IPS-11a (cell line): ENCODE measurements at regions not wholly inside any gene's neighbourhood (a gene's known extent, or its start where the extent isn't known, plus 50 kb on each side); places are given as distances from the start of the nearest gene placed in this dataset.
"Not testable (repeated sequence)": the region's sequence is repeated elsewhere in the genome, so short reads cannot be mapped to it uniquely, and the experiment has no call there.

ENCODE experiments used
- H3K4me3 ChIP-seq: one replicate; pipeline ENCODE4 v1.5.1; 2013; ENCODE audit warnings: low read depth, low read length, control low read depth

DNA sequence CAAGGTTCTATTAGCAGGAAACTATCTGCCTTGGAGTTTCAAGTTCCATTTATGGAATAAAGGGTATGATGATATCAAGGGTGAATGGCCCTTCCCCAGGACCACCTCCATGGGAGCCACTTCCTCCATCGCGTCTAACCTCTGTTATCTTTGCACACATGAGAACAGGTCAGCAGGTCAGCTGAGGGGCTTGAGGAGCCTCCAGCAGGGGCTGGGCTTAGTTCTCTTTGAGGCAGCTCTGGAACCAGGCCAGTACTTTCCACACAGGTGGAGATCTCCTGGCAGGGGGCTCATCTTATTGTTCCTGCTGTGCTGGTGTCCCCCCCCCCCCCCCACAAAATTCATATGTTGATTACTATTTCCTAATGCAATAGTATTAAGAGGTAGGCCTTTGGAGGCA lies 472.2 kb upstream of the ZMIZ1 start:
- H3K4me3 ChIP-seq = no peak overlapping the region

DNA sequence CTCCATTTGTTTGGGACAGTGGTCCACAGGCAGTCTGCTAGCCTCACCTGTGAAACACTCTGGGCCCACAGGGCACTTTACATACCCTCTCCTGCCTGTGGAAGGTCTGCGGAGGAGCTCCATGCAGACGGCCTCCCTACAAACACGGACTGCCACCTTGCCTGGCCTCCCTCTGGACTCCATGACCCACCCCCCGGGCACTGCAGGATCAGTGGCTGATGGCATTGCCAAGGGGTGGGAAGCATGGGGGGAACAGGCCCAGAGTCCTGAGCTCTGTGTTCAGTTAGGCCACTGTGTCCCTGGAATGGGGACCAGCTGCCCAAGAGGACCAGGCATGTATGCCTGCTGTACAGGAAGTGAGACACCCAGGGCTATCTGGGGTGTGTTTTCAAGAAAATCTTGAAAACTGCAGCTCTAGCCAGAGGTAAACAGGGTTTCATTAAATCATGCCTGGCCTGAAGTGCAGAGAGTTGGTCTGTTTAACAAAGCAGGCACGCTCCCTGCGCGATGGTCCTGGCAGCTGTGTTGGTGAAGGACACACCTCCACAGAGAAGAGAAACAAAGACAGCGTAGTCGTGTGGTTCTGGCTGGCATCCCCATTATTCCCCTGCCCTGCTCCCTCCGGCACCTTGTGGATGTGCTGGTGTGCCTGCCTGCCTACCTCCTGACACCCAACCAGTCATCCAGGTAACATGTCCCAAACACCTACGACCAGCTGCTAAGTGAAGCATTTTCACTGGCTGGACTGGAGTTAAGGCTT lies 470.8 kb upstream of the ZMIZ1 start:
- no peak overlapping the region for H3K4me3 ChIP-seq

GRCh38 chr10:78599122-78599853 lies 469.5 kb upstream of the ZMIZ1 start:
- no peak overlapping the region for H3K4me3 ChIP-seq

- H3K4me3 ChIP-seq = no peak overlapping the region
These were observed 468.6 kb upstream of the ZMIZ1 start for GRCh38 chr10:78600121-78600665.

DNA sequence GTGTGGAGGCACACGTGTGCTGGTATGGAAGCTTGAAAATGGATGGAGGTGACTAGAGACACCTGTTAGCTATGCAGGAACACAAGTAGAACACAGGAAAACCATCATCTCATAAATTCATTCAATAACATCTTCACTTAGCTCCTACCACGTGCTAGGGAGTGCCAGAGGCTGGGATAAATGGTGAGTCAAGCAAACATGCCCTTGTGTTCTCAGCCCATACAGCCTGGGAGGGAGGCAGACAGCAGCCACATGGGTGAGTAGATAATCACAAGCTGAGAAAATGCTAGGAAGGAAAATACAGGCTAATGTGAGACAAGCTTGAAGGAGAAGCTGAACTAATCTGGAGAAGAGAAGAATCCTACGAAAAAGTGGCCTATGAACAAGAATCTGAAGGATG lies 468.0 kb upstream of the ZMIZ1 start:
- H3K4me3 ChIP-seq = no peak overlapping the region

DNA sequence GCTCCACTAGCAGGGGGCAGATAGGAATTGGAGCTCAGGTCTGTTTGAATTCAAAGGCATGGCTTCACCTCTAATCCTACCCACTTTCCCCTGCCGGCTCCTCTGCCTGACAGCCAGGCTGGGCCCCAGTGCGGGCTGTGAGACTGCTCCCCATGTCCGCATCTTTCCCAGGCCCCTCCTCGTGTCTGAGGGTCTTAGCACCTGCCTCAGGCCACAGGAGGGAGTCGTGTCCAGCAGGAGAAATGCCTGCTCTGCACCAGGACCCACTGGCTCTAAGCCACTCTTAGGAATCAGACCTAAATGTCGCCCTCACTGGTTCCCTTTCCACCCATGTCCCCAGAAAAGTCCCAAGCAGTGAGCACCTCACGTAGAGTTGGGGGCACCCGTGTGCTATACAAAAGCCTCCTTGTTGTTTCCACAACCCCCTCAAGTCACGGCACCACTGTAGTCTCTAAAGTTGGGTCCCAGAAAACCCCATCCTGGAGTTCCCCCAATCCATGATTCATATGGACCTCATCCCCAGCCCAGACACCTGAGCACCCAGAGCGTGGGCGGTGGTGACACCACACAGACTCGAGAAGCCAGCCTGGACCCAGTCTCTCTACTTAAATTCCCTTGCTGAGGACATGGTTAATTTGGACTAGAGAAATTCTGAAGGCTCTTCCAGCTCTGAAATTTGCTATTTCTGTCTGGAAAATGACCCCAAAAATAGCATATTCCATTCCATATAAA lies 466.4 kb upstream of the ZMIZ1 start:
- no peak overlapping the region for H3K4me3 ChIP-seq

DNA sequence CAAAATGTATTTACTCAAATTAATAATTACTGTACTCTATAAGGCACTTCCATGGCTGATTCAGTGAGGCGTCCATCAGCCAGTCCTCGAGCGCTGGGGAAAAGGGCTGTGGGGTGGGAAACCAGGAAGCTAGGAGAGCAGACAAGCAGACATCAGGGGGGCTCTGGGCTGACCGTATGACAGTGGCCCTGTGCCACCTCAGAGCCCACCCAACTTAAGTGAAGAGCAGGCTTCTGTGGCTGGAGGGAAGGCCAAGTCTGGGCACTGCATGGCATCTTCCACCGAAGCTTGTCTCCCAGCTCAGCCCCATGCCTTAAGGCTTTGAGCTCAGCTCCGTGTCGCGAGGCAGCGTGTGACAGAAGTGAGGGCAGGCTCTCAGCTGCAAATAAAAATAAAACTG lies 464.5 kb upstream of the ZMIZ1 start:
- H3K4me3 ChIP-seq = no peak overlapping the region

DNA sequence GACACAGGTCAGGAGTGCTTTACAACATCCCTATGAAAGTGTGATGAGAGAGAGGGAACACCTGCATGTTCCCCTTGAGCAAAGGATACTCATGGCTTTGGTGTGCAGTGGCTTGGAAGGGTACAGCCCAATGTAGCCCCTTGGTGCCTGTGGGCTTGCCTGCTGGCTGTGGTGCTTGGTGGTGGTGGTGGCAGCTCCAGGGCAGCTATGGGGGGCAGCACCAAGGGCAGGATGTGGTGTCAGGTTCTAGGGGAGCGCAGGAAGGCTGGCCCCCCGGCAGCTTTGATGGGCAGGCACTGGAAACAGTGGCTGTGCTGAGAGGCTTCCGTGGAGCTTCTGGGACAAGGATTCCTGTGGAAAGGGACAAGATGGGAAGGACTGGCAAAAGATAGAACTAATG lies 464.0 kb upstream of the ZMIZ1 start:
- no peak overlapping the region for H3K4me3 ChIP-seq

DNA sequence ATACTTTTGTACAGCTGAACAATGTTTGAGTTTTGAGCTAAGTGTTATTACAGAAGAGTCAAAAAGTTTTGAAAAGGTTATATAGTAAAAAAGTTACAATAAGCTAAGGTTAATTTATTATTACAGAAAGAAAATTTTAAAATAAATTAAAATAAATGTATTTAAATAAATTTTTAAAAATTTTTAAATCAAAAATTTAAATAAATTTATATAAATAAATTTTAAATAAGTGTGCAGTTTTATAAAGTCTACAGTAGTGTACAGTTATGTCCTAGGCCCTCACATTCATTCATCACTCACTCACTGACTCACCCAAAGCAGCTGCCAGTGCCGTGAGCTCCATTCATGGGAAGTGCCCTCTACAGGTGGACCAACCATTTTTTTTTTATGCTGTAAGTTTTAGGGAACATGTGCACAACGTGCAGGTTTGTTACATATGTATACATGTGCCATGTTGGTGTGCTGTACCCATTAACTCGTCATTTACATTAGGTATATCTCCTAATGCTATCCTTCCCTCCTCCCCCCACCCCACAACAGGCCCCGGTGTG lies 462.9 kb upstream of the ZMIZ1 start:
- no peak overlapping the region for H3K4me3 ChIP-seq

- not testable (repeated sequence) for H3K4me3 ChIP-seq
These were observed 462.0 kb upstream of the ZMIZ1 start for GRCh38 chr10:78606766-78607165.

DNA sequence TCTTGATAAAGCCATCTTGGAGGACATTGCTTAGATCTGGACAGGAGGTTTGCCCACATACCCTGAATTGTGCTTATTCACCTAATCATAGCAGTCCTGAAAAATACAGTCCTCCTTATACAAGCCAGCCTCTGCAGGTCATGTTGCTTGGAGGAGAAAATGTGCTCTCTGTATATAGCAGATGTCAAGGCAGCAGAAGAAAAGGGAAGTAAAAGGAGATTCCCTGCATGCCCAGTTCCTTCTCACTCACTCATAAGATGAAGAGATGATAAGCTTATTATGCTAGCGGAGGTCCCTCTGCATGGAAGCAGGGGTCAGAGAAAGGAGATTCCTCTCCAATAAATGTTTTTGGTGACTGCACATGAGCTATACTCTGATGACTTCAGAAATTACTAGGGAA lies 458.8 kb upstream of the ZMIZ1 start:
- H3K4me3 ChIP-seq = no peak overlapping the region

GRCh38 chr10:78613132-78613531 lies 455.6 kb upstream of the ZMIZ1 start:
- no peak overlapping the region for H3K4me3 ChIP-seq

DNA sequence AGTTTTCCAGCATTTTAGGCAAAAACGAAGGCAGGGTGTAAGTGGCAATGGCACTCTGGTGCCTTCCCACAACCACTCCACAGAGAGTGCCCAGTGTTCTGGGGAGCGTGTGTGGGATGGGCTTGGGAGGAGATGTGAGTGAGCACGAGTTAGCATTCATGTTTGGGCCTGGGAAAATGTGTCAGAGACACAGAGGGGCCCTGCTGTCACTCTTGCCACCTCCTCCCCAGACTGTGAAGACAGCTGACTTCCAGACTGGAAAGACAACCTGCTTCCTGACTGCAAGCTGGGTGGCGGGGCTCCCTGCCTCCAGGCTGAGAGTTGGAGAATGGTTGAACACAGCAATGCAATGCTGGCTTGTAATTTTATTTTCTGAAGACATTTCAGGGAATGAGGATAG lies 454.5 kb upstream of the ZMIZ1 start:
- no peak overlapping the region for H3K4me3 ChIP-seq

GRCh38 chr10:78614744-78615143 lies 454.0 kb upstream of the ZMIZ1 start:
- H3K4me3 ChIP-seq = no peak overlapping the region

DNA sequence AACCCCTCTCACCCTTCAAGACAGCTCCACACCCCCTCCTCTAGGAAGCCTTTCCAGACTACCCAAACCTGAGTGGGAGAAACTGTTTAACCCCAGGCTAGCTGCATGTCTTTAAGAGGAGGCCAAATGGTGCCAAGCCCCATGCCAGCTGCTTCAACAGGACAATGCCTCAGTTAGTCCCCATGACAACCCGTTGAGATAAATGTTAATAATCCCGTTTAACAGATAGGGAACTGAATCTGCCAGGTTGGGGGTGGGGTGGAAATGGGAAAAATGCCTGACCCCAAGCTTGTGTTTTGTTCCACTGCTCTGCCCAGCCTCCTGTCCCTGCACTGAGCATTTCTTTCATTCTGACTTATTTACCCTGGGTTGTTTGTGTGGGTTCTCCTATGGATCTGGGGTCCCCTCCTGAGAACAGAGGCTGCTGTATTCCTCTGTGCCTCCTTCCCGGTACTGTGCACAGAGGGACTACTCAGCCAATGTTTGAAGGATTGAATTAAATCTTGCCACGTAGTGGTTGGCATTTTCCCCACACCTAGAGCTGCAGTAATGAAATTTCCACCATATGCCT lies 452.6 kb upstream of the ZMIZ1 start:
- H3K4me3 ChIP-seq = no peak overlapping the region

- no peak overlapping the region for H3K4me3 ChIP-seq
These were observed 451.7 kb upstream of the ZMIZ1 start for GRCh38 chr10:78617115-78617514.

DNA sequence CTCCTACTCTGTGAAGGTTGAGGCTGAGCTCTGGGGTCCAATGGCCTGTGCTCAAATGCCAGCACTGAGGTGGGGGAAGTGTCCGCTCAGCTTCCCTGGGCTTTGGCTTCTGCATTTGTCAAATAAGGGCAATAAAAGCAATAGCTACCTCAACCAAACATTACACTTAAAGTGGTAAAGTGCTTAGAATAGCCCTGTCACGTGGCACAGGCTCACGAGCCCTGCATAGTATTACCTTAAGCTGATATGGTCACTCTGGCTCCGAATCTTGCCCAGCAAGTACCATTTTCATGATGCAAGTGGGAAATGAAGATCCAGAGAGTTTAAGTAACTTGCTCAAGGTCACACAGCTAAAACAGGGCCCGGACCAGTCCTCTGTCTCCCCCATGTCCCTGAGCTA lies 451.1 kb upstream of the ZMIZ1 start:
- H3K4me3 ChIP-seq = no peak overlapping the region

- no peak overlapping the region for H3K4me3 ChIP-seq
These were observed 450.7 kb upstream of the ZMIZ1 start for GRCh38 chr10:78618050-78618449.

DNA sequence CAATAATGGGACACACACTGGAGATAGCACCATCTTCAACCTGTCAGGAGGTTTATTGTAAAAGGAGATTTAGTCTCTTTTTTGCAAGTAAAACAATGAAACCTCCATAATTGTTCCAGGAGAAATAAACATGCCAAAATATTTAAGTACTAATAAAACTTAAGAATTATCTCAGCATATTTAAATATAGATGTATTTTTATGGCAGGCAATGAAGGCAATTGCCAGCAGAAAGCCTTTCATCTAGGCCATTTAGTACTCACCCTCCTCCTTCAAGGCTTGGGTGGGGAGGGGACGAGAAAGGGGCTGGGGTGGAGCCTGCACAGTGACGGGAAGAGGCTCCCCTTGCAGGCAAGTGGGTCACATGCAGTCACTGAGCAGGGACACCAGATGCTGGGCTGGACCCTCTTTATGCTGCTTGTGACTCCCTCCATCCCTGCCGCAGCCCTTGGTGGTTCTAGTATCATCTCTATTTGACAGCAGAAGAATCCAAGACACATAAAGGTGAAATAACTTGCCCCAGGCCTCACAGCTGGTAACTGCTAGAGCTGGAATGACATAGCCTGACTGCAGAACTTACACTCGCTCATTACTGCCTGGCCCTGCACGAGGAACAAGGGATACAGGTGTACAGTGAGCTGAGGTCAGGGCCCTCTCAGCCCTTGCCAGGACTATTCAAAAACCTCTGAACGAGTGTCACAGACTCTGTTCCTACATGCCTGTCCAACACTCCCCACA lies 449.5 kb upstream of the ZMIZ1 start:
- no peak overlapping the region for H3K4me3 ChIP-seq

- H3K4me3 ChIP-seq = no peak overlapping the region
These were observed 448.9 kb upstream of the ZMIZ1 start for GRCh38 chr10:78619896-78620295.
